IPS-18a (cell line): ENCODE measurements at regions not wholly inside any gene's neighbourhood (a gene's known extent, or its start where the extent isn't known, plus 50 kb on each side); places are given as distances from the start of the nearest gene placed in this dataset.
"Not testable (repeated sequence)": the region's sequence is repeated elsewhere in the genome, so short reads cannot be mapped to it uniquely, and the experiment has no call there.

Experiments
- H3K27ac ChIP-seq: one replicate; pipeline ENCODE4 v1.5.1; 2013; ENCODE audit warnings: low read length
- H3K27me3 ChIP-seq: one replicate; pipeline ENCODE4 v1.6.1; 2013; ENCODE audit warnings: mild to moderate bottlenecking, low read length; ENCODE audit not compliant: control insufficient read depth, insufficient read depth
- H3K36me3 ChIP-seq: one replicate; pipeline ENCODE4 v1.6.1; 2013; ENCODE audit warnings: low read depth, low read length; ENCODE audit not compliant: control insufficient read depth
- H3K4me1 ChIP-seq: one replicate; pipeline ENCODE4 v1.6.1; 2013; ENCODE audit warnings: low read depth, low read length; ENCODE audit not compliant: control insufficient read depth
- H3K4me3 ChIP-seq: one replicate; pipeline ENCODE4 v1.5.1; 2013; ENCODE audit warnings: low read length
- H3K9ac ChIP-seq: one replicate; pipeline ENCODE4 v1.6.1; 2013; ENCODE audit warnings: mild to moderate bottlenecking, low read length, moderate library complexity
- H3K9me3 ChIP-seq: one replicate; pipeline ENCODE4 v1.6.1; 2013; ENCODE audit warnings: low read depth, low read length; ENCODE audit not compliant: control insufficient read depth

- no peaks in the 10 kb centered on the region for H3K36me3 ChIP-seq
- no peaks in the 10 kb centered on the region for H3K27me3 ChIP-seq
- H3K4me3 ChIP-seq, result no peak overlapping the region
- H3K9ac ChIP-seq, result no peak overlapping the region
- H3K27ac ChIP-seq, result no peak overlapping the region
- peaks cover 5% of the 10 kb centered on the region for H3K4me1 ChIP-seq
- H3K9me3 ChIP-seq, result peaks cover 6% of the 10 kb centered on the region
Observed at GRCh38 chr5:145407300-145408047, 427.7 kb downstream of the PRELID2 start.

GRCh38 chr5:145403992-145404391 lies 431.1 kb downstream of the PRELID2 start:
- no peaks in the 10 kb centered on the region for H3K27me3 ChIP-seq
- H3K4me3 ChIP-seq, result no peak overlapping the region
- H3K27ac ChIP-seq, result no peak overlapping the region
- no peaks in the 10 kb centered on the region for H3K9me3 ChIP-seq
- peaks cover 5% of the 10 kb centered on the region for H3K4me1 ChIP-seq
- no peak overlapping the region for H3K9ac ChIP-seq
- H3K36me3 ChIP-seq, result no peaks in the 10 kb centered on the region

GRCh38 chr5:145396888-145397287 lies 438.3 kb downstream of the PRELID2 start:
- Histone ChIP-seq H3K4me1 (no peaks in the 10 kb centered on the region), H3K27ac (no peak overlapping the region), H3K4me3 (no peak overlapping the region), H3K36me3 (no peaks in the 10 kb centered on the region), H3K9me3 (no peaks in the 10 kb centered on the region), H3K9ac (no peak overlapping the region), H3K27me3 (no peaks in the 10 kb centered on the region)

GRCh38 chr5:145395151-145395550 lies 440.0 kb downstream of the PRELID2 start:
- H3K27me3 ChIP-seq, H3K27ac ChIP-seq, H3K36me3 ChIP-seq, H3K4me3 ChIP-seq, H3K9me3 ChIP-seq, H3K9ac ChIP-seq, H3K4me1 ChIP-seq: not testable (repeated sequence)

- no peak overlapping the region for H3K9ac ChIP-seq
- no peaks in the 10 kb centered on the region for H3K36me3 ChIP-seq
- H3K4me3 ChIP-seq, result no peak overlapping the region
- no peaks in the 10 kb centered on the region for H3K9me3 ChIP-seq
- no peaks in the 10 kb centered on the region for H3K4me1 ChIP-seq
- no peaks in the 10 kb centered on the region for H3K27me3 ChIP-seq
- H3K27ac ChIP-seq, result no peak overlapping the region
Observed at GRCh38 chr5:145393426-145393825, 441.7 kb downstream of the PRELID2 start.

GRCh38 chr5:145389047-145389446 lies 446.1 kb downstream of the PRELID2 start:
- Histone ChIP-seq H3K4me1 (no peaks in the 10 kb centered on the region), H3K9me3 (no peaks in the 10 kb centered on the region), H3K27me3 (no peaks in the 10 kb centered on the region), H3K36me3 (no peaks in the 10 kb centered on the region), H3K9ac (no peak overlapping the region), H3K4me3 (no peak overlapping the region), H3K27ac (no peak overlapping the region)

- Histone ChIP-seq H3K27me3 (no peaks in the 10 kb centered on the region), H3K9me3 (peaks cover 4% of the 10 kb centered on the region), H3K4me3 (no peak overlapping the region), H3K9ac (no peak overlapping the region), H3K27ac (no peak overlapping the region), H3K36me3 (no peaks in the 10 kb centered on the region), H3K4me1 (no peaks in the 10 kb centered on the region)
Observed at GRCh38 chr5:145385276-145385675, 449.9 kb downstream of the PRELID2 start.

GRCh38 chr5:145378226-145378625 lies 456.9 kb downstream of the PRELID2 start:
- Histone ChIP-seq H3K9ac (no peak overlapping the region), H3K9me3 (peaks cover 29% of the 10 kb centered on the region), H3K27ac (no peak overlapping the region)

GRCh38 chr5:145375521-145375920 lies 459.6 kb downstream of the PRELID2 start:
- no peak overlapping the region for H3K9ac ChIP-seq
- peaks cover 25% of the 10 kb centered on the region for H3K9me3 ChIP-seq
- H3K4me1 ChIP-seq, result no peaks in the 10 kb centered on the region
- no peaks in the 10 kb centered on the region for H3K36me3 ChIP-seq
- no peak overlapping the region for H3K4me3 ChIP-seq
- no peak overlapping the region for H3K27ac ChIP-seq
- H3K27me3 ChIP-seq, result no peaks in the 10 kb centered on the region

More at GRCh38 chr5:145378226-145378625, 456.9 kb downstream of the PRELID2 start:
- Histone ChIP-seq H3K4me1 (no peaks in the 10 kb centered on the region), H3K4me3 (no peak overlapping the region), H3K36me3 (no peaks in the 10 kb centered on the region), H3K27me3 (no peaks in the 10 kb centered on the region)

GRCh38 chr5:145365464-145365863 lies 469.7 kb downstream of the PRELID2 start:
- Histone ChIP-seq H3K36me3 (no peaks in the 10 kb centered on the region), H3K9me3 (no peaks in the 10 kb centered on the region), H3K9ac (no peak overlapping the region), H3K4me3 (no peak overlapping the region), H3K4me1 (no peaks in the 10 kb centered on the region), H3K27me3 (no peaks in the 10 kb centered on the region), H3K27ac (no peak overlapping the region)

- Histone ChIP-seq H3K27me3 (no peaks in the 10 kb centered on the region), H3K4me1 (no peaks in the 10 kb centered on the region), H3K9me3 (no peaks in the 10 kb centered on the region), H3K27ac (no peak overlapping the region), H3K36me3 (no peaks in the 10 kb centered on the region), H3K4me3 (no peak overlapping the region), H3K9ac (no peak overlapping the region)
Observed at GRCh38 chr5:145362266-145362665, 472.9 kb downstream of the PRELID2 start.

GRCh38 chr5:145360936-145361335 lies 474.2 kb downstream of the PRELID2 start:
- no peak overlapping the region for H3K4me3 ChIP-seq
- no peaks in the 10 kb centered on the region for H3K9me3 ChIP-seq
- H3K27me3 ChIP-seq, result no peaks in the 10 kb centered on the region
- H3K4me1 ChIP-seq, result no peaks in the 10 kb centered on the region
- no peaks in the 10 kb centered on the region for H3K36me3 ChIP-seq
- H3K9ac ChIP-seq, result no peak overlapping the region
- H3K27ac ChIP-seq, result no peak overlapping the region
